HCT116 (cell line): ENCODE measurements at regions not wholly inside any gene's neighbourhood (a gene's known extent, or its start where the extent isn't known, plus 50 kb on each side); places are given as distances from the start of the nearest gene placed in this dataset.

Experiments
- CTCF ChIP-seq, 3 experiments: fragments of 200-600 bp in 1 of 3; sonication (generic) in 1 of 3; IDR thresholded peaks in 2 of 3; conservative IDR thresholded peaks in 1 of 3; 2 replicates each; pipeline ENCODE4 v1.5.1; 2012 to 2017; ENCODE audit warnings: low read depth in 2 of 3, low read length in 2 of 3, antibody characterized with exemption in 1 of 3, borderline replicate concordance in 1 of 3, control low read depth in 1 of 3, mild to moderate bottlenecking in 1 of 3, mixed read lengths in 1 of 3, mixed run types in 1 of 3, moderate library complexity in 1 of 3; ENCODE audit not compliant: insufficient read depth in 1 of 3
- EZH2 ChIP-seq: fragments of 200-600 bp; sonication (generic); IDR thresholded peaks from 2 replicates; pipeline ENCODE4 v1.6.1; 2017; ENCODE audit warnings: antibody characterized with exemption, mixed run types
- EZH2phosphoT487 ChIP-seq: fragments of 200-600 bp; IDR thresholded peaks from 2 replicates; pipeline ENCODE4 v1.6.1; 2018; ENCODE audit warnings: antibody characterized with exemption, borderline replicate concordance
- POLR2AphosphoS5 ChIP-seq: IDR thresholded peaks from 2 replicates; pipeline ENCODE4 v1.6.1; 2011; ENCODE audit warnings: mild to moderate bottlenecking, low read depth, low read length, moderate library complexity
- SIN3A ChIP-seq: IDR thresholded peaks from 2 replicates; pipeline ENCODE4 v1.6.1; 2012; ENCODE audit warnings: low read depth

GRCh38 chr12:102765736-102766135 is 151.3 kb downstream of the PAH start:
- TF ChIP-seq POLR2AphosphoS5, result no peak
- no peak for TF ChIP-seq CTCF (IDR thresholded peaks at IDR 0.05 in 2 of 3, conservative IDR thresholded peaks at IDR 0.05 in 1 of 3; ENCODE audit: borderline replicate concordance in 1 of 3, insufficient read depth in 1 of 3, low read depth in 2 of 3, low read length in 2 of 3)
- TF ChIP-seq EZH2phosphoT487, result no peak
- TF ChIP-seq EZH2, result no peak
- TF ChIP-seq SIN3A, result no peak
